HCEC 1CT (cell line): ENCODE measurements at regions not wholly inside any gene's neighbourhood (a gene's known extent, or its start where the extent isn't known, plus 50 kb on each side); places are given as distances from the start of the nearest gene placed in this dataset.
"Not testable (repeated sequence)": the region's sequence is repeated elsewhere in the genome, so short reads cannot be mapped to it uniquely, and the experiment has no call there.

Experiments used
- DNase-seq: peaks from one replicate; pipeline ENCODE4 v3.0.0-alpha.2; 2017

DNA sequence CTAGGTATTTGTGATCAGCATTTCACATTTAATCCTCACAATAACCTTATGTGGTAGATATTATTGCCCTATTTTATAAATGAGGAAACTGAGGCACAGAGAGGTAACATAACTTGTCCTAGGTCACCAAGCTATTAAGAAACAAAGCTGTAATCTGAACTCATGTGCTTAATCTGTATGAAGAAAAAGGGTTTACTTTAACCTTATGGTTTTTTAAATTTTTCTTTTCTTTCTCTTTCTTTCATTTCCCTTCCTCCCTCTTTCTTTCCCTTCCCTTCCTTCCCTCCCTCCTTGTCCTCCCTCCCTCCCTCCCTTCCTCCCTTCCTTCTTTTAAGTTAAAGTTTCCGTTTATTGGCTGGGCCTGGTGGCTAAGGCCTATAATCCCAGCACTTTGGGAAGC is 105.2 kb upstream of the AMZ2 start:
- DNase-seq: no peak

DNA sequence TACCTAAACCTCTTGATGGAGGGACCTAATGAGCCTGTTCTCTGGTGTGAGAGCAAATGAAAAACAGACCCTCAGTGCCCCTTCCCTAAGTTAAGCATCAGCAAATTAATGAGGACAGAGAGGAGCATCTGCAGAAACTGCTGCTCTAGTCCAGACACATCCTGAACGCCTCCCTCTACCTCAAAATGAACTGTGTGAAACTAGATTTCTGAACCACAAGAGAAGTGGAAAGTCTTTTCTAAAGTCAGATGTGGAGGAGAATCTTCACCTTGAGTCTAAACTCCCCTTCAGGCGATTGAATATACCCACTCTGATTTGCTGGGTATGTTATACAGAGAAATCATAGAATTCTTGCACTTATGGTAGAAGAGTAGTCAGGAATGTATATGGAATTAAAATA is 104.4 kb upstream of the AMZ2 start:
- DNase-seq: no peak

DNA sequence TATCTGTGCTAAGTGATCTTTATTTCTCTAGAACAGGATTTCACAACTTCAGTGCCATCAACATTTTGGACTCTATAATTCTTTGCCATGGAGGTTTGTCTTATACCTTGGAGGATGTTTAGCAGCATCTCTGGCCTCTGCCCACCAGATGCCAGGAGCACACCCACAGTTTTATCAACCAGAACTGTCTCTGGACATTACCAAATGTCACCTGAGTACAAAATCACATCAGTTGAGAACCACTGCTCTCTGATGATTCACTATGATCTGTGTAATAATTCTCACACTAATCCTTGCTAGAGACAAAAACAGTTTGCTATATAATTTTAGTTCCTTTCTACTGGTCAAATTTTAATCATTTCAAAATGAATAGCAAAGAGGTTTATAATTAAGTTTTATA is 102.8 kb upstream of the AMZ2 start:
- no peak for DNase-seq

DNA sequence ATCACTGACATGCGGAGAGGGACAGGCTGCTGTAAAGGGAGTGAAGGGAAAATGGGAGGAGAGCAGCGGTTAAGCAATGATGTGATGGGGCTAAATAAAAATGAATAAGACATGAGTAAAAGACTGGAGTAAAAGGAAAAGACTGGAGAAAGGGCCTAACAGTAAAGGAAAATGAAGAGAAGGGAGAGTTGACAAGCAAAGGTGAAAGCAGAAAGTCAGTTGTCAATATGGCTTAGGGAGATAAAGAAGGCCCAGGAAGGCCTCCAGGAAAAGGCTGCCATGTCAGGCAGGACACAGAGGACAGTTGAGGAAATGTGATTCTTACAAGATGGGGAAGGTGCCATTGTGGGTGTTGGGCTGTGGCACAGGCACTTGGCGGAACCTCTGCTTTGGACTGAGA is 98.9 kb upstream of the AMZ2 start:
- no peak for DNase-seq

DNA sequence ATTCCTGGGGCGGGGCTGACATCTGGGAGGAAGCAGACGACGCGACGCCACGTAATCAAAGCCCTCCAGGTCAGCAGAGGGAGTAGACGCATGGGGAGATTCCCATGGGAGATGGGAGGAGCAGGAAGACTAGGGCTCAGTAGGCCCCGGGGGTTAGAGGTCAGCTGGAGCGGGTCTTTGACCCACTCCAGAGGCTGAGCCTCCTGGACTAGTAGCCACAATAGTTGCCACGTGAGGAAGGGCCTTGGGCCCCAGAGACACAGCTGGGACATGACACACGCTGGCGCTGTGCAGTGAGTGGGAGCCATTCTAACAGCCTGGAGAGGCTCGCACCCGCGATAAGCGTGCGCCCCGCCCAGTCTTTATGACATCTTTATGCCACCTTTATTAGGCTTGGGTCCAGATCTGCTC is 95.7 kb upstream of the AMZ2 start:
- DNase-seq: no peak

DNA sequence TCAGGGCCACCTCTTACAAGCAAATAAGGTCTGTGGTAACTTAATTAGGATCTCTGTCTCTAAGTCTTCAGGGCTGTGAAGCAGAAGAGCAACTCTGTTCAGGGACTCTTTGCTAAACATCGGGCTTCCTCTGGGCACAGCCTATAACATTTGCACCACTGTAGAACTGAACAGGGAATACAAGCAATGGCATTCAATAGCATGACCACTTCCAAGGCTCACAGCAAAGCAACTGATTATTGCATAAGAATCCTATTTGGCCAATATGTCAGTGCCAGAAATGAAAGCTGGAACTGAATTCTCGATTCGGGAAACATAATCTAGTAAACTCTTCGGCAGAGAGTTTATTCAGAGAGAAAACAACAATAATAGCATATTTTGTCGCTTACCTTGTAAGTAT is 92.2 kb upstream of the AMZ2 start:
- DNase-seq: no peak

DNA sequence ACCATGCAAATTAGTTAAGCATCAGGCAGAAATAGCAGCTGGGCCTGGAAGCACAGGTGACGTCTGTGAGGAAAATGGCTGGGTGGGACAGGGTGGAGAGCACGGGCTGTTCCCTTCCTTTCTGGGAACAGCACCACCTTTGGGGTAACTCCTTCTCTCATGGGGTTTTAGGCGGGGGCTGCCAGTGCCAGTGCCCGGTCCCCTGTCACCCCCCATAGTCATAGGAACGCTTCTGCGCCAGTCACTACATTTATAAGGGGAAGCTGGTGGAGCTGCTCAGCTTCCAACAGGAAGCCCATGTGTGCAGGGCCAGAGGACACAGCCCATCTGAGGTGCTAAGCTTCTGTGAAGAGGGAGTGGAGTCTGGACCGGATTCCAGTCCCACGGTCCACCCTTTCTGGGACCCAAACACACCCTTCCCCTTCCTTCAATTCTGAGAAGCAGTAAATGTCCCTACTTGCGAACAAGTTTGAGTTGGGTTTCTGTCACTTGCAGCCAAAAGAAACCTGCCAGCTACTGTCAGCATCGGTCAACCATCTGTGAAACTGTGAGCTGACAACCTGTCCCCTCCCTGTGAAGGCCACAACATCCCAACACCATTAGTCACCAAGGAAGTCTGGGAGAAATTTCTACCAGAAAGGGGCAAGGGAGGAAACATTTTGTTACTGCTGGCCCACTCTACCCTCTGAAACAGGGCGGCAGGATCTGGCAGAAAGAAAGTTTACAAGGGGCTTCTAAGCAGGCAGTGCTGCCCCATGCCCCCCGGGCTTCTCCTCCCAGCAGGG is 86.0 kb upstream of the AMZ2 start:
- DNase-seq: no peak

DNA sequence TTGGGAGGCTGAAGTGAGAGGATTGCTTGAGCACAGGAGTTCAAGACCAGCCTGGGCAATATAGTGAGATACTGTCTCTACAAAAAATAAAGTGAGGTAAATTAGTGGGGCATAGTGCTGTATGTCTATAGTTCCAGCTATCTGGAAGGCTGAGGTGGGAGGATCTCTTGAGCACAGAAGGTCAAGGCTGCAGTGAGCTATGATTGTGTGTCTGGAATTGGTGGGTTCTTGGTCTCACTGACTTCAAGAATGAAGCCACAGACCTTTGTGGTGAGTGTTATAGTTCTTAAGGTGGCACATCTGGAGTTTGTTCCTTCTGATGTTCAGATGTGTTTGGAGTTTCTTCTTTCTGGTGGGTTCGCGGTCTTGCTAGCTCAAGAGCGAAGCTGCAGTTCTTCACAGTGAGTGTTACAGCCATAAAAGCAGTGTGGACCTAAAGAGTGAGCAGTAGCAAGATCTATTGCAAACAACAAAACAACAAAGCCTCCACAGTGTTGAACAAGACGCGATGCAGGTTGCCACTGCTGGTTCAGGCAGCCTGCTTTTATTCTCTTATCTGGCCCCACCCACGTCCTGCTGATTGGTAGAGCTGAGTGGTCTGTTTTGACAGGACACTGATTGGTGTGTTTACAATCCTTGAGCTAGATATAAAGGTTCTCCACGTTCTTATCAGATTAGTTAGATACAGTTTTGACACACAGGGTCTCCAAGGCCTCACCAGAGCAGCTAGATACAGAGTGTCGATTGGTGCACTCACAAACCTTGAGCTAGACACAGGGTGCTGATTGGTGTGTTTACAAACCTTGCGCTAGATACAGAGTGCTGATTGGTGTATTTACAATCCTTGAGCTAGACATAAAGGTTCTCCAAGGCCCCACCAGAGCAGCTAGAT is 79.3 kb upstream of the AMZ2 start:
- DNase-seq: not testable (repeated sequence)

DNA sequence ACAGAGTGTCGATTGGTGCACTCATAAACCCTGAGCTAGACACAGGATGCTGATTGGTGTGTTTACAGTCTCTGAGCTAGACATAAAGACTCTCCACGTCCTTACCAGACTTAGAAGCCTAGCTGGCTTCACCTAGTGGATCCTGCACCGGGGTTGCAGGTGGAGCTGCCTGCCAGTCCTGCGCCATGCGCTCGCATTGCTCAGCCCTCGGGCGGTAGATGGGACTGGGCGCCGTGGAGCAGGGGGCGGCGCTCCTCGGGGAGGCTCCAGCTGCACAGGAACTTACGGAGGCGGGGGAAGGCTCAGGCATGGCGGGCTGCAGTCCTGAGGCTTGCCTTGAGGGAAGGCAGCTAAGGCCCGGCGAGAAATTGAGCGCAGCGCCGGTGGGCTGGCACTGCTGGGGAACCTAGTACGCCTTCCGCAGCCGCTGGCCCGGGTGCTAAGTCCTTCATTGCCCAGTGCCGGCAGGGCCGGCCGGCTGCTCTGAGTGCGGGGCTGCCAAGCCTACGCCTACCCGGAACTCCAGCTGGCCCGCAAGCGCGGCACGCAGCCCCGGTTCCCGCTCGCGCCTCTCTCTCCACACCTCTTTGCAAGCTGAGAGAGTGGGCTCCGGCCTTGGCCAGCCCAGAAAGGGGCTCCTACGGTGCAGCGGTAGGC is 78.5 kb upstream of the AMZ2 start:
- DNase-seq: not testable (repeated sequence)

DNA sequence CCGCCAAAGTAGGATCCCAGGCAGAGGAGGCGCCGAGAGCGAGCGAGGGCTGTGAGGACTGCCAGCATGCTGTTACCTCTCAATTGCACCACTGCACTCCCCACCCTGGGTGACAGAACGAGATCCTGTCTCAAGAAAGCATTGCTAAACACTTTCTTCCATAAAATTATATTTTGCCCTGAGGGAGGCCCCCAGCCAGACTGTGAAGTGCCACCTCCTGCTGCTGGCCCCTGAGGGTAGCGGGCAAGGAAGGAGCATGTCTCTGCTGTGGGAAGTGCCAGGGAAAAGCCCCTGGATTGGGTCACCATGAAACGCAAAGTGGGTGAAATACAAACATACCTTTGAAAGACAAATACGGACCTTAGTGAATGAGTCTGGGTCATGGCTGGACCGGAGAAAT is 78.0 kb upstream of the AMZ2 start:
- no peak for DNase-seq

DNA sequence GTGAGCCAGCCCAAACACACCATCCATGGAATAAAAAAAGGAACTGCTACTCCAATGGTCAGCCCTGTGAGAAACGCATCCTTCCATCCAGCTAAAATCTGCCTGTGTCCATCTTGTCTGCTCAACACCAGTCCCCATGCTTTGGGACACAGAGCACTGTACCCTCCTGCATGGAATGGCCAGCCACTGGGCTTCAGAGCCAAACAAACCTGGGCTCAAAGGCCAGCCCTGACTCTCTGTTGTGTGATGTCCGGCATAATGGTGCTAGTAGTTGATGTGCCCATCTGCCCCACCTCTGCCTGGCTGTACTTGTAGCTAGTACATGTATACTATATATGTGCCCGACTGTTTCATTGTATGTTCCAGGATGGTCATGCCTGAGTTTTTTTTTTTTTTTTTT is 77.6 kb upstream of the AMZ2 start:
- DNase-seq: no peak

DNA sequence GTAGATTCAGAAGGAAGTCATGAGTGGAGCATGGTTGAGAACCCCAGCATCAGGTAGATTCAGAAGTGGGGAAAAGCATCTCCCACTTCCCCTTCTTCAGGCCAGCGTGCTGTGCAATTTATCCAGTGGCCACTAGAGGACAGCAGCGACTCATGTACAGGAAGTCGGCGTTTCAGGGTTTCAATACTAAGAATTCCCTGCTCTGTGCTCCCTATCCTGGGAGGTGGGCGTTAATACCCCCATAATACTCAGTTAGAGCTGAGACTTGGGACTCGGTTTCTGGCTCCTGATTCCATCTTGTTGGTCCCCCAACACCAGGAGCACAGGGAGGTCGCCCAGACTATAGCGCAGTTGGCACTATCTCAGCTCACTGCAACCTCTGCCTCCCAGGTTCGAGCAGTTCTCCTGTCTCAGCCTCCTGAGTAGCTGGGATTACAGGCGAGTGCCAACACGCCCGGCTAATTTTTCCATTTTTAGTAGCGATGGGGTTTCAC is 75.3 kb upstream of the AMZ2 start:
- DNase-seq: peak; percentile 28

DNA sequence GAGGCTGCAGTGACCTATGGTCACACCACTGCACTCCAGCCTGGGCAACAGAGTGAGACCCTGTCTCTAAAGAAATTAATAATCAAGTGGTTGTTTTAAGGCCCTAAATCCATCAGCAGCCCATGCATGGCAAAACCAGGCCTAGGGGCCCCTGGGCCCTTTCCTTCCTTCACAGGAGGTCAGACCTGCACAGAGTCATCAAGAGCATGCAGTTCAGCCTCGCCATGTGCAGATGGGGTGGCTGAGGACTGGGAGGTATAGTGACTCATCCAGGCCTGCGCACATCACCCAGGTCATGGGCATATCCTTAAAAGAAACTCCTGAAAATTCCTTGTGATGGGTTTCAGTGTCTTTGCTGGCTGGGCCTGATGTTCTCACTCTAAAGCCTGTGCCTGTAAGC is 72.4 kb upstream of the AMZ2 start:
- no peak for DNase-seq

DNA sequence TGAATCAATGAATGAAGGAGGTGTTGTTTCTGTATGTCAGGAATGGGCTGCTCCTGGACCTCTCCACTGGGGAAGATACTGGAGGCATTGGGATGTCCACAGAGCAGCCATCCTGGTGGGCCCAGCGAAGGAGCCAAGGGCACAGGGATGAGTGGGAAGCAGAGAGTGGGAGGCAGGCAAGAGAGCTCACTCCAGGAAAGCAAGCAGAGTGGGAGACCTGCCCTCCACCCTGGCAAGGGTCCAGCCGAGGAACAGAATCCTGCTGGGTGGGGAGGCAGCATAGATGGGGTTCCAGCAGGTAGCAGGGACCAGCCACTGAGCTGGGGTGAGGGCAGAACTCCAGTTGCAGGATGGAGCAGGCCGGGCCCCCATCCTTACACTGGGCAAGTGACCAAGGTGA is 71.9 kb upstream of the AMZ2 start:
- DNase-seq: no peak

DNA sequence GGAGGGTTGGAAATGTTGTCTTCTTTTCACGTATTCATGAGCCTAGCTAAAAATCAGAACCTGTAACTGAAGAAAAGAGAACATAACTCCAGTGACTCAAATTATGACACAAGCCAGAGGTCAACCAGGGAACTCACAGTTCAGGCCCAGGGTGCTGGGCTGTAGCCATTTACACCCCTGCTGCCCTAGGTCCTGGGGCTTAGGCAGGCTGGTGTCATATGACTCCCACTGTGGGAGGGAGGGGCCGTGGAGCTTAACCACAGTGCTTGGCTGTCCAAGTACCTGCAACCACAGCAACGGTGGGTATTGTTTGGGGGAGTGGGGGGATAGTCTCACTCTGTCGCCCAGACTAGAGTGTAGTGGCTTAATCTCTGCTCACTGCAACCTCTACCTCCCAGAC is 71.1 kb upstream of the AMZ2 start:
- DNase-seq: no peak

DNA sequence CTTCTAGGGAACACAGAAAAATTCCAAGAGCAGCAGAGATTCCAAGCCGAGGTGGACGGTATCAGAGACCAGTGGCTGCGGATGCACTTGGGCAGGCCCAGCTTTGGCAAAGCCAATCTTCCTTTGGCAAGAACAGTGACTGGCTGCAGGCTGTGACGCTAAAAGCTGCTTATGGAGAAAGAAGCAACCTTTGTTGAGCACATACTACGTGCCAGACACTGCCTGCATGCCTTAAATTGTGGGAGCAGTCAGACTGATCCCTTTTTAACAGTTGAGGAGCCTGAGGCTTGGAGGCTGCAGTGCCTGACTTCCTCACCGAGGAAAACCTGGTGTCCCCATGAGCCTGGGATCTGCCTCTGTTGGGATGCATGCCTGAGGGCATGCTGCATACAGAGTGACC is 69.0 kb upstream of the AMZ2 start:
- DNase-seq: no peak

DNA sequence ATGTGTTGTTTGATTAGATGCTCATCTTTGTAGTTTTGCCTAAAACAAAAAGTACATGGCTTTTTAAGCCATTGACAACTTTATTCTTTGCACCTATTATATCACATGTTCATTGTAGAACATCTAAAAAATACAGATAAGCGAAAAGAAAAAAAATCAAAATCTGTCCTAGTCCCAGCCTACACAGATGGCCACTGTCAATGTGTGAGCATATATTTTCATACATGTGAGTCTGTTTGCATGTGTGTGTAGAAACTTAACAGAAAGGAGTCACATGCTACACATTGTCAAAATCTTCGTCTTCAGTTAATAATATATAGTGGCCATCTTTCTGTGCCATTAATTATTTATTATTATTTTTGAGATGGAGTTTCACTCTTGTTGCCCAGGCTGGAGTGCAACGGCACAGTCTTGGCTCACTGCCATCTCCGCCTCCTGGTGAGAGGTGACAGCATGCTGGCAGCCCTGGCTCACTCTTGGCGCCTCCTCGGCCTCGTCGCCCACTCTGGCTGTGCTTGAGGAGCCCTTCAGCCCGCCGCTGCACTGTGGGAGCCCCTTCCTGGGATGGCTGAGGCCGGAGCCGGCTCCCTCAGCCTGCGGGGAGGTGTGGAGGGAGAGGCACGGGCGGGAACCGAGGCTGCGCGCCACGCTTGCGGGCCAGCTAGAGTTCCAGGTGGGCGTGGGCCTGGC is 68.5 kb upstream of the AMZ2 start:
- DNase-seq: no peak

DNA sequence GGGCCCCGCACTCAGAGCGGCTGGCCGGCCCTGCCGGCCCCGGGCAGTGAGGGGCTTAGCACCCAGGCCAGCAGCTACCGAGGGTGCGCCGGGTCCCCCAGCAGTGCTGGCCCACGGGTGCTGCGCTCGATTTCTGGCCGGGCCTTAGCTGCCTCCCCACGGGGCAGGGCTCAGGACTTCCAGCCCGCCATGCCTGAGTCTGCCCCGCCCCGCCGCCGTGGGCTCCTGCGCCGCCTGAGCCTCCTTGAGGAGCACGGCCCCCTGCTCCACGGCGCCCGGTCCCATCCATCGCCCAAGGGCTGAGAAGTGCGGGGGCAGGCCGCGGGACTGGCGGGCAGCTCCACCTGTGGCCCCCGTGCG is 67.9 kb upstream of the AMZ2 start:
- no peak for DNase-seq

DNA sequence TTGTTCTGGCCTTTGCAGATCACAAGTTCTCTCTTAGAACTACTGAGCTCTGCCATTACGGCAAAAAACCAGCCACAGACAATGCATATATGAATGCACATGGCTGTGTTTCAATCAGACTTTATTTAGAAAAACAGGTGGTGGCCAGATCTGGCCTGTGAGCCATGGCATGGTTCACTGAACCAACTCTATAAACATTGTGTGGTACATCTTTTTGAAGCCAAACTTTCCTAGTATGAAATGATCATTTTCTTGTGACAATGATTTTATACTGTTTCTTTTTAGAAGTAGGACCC is 65.9 kb upstream of the AMZ2 start:
- DNase-seq: no peak

DNA sequence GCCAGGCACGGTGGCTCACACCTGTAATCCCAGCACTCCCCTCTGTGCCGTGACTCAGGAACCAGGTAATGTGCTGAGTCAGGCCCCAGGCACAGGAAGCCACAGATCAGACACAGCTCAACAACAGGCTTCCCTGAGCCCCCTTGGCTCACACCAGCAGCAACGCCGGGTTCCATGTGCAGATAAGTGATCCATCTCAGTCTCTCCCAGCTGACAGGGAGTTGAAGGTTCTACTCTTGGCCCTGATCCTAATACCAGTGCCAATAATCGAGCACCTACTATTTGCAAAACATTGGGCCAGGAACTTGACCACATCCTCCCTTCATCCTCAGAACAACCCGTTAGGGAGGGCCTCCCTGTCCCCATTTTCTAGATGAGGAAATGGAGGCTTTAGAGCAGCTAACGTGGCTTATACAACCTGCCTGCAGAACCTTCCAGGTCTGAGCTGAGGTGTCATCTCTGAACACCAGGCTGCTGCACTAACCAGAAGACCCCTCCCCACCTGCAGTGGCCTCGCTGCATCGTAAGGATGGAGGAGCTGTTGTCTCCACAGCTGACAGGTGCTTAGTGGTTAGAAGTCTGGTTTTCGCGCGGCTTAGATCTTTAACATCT is 64.8 kb upstream of the AMZ2 start:
- DNase-seq: no peak

DNA sequence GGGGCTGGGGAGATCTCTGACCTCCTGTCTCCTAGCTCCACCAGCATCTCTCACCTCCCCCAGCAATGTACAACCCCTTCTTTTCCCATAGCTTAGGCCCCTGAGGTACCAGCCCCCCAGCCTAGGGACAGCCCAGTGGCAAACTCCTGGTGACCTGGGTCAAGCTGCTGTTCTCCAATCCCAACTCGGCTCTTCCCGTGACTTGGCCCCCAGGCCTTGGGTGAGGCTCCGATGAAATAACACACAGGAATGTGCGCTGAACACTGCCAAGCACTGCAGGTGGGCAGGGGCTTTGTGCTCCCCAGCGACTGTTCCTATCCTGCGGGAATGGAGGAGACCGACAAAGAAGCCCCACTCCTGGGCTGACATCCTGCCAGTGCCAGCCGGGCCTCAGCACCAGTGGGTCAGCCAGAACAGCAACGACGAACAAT is 63.7 kb upstream of the AMZ2 start:
- no peak for DNase-seq

DNA sequence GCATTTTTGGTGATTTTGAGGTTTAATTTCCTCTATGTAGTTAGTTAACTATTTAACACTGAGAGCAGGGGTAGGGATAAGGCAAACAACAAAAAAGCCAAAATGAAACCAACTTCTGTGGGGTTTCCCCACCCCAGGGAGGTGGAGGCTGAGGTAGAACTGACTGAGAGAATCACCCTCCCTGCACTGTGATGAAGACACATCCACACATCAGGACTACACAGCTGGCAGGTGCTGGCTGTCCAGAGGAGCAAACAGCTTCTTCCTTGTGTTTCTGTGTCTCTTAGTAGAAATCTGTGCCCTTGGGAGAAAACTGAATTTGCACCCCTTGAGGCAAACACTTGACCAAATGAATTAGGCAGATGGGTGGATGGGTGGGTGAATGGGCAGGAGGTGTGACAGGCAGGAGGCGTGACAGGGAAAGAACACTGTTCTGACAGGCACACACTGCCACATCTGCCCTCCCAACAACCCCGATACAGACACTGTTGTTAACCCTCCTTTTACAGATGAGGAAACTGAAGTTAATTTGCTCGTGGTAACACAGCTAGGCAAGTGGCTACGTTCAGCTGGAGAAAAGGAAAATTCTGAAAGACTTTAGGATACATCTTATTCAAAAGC is 62.9 kb upstream of the AMZ2 start:
- DNase-seq: no peak
